Activated gamma-delta T cell treated with anti-CD3 and anti-CD28 coated beads, Interleukin-2, amount 50 U/mL, for 16 hours (primary cell): ENCODE measurements at regions not wholly inside any gene's neighbourhood (a gene's known extent, or its start where the extent isn't known, plus 50 kb on each side); places are given as distances from the start of the nearest gene placed in this dataset.

ENCODE experiments used
- DNase-seq: peaks from one replicate; pipeline ENCODE4 v3.0.0-alpha.2; 2020; ENCODE audit warnings: low read depth

DNA sequence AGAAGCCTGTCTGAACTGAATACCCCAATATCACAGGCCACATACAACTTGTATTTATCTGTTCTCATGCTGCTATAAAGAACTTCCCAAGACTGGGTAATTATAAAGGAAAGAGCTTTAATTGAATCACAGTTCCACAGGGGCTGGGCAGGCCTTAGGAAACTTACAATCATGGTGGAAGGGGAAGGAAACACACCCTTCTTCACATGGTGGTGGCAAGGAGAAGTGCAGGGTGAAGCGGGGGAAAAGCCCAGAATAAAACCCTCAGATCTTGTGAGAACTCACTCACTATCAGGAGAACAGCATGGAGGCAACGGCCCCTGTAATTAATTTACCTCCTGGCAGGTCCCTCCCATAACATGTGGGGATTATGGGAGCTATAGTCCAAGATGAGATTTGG is 50.3 kb upstream of the FNDC1 start:
- no peak for DNase-seq

DNA sequence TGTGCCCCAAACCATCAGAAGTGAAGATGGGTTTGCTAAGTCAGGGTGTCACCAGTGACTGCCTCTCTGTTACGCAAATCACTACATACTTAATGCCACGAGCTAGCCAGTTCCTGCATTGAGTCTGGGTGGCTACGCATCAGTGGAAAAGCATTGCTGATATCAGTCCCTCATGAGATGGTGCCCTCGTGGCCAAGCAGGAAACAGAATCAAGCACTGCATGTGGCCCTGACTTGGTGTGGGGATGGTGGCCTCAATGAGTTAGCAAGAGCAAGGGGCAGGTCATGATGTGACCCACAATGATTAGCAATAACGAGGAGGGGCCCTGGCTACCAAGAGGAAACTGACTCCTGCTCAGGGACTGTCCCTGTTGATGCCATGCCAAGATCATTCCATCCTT is 51.6 kb upstream of the FNDC1 start:
- no peak for DNase-seq

DNA sequence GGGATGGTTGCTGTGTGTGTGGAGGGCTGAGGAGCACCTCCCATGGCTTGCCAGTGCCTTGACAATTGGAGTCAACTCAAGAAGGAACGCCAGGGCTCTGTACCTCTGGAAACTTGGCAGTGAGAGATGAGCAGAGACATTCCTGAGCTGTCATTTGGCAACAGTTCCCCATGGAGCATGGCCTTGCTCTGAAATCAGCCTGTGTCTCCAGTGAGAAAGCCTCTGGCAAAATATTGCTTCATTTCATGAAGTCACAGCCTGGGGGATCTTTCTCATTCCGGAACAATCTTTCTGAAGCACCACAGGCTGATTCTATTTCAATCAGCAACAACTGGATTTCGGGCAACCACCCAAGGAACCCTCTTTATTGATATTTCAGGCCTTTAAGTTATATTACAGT is 52.2 kb upstream of the FNDC1 start:
- DNase-seq = no peak

DNA sequence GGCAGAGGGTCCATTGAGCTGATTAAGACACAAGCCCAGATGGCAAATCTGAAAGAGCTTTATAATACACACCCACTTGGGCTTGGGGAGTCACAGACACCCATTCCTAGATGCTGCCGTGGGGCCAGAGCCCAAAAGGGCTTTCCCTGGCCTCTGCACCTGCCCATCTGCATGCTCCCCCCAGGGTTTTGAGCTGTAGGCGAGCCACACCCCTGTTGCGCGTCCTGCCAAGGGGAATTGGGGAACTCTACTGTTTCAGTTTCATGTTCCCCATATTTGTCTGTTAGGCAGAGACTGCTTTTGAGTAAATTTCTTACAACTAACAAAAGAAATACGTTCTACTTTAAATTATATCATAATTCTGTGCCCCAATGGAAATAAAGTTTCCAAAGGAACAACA is 52.9 kb upstream of the FNDC1 start:
- no peak for DNase-seq

DNA sequence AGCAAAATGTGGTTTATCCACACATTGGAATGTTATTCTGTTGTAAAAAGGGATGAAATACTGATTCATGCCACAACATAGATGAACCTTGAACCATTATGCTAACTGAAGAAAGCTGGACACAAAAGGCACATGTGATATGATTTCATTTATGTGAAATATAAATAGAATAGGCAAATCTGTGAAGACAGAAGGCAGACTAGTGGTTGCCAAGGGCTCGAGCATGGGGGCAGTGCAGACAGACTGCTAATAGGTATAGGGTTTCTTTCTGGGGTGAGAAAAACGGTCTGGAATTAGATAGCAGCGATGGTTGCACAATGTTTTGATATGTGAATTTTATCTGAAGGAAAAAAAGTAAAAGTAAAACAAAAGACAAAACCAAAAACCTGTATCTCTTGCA is 54.6 kb upstream of the FNDC1 start:
- DNase-seq = no peak

DNA sequence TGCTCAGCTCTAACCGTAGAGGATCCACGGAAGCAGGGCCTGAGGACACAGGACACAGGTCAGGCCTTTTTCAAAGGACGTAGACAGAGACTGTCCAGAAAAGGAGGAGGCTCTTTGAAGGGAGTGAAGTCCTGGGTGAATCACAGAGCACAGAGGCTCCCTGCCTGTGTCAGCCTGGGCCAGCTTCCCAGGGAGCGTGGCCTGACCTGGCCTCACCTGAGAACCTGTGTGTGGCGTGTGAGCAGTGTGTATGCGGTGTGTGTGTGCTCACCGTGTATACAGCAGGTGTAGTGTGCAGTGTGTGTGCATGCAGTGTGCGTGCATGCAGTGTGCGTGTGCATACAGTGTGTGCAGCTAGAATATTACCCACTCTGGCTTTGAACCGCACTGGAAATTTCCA is 56.0 kb upstream of the FNDC1 start:
- no peak for DNase-seq

DNA sequence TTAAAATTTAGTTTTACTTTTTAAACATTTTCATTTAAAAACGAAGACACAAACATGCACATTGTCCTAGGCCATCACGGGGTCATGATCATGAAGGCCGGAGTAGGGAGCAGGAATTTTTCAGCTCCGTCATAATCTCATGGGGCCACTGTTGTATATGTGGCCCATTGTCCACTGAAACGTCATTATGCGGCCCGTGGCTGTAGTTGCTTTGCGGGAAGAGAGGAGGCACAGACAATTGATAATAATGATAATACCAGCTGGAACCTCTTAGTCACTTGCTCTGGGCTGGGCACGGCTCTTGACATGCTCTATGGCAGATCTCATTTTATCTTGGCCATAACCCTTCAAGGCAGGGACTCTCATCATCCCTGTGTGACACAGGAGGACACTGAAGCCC is 56.5 kb upstream of the FNDC1 start:
- DNase-seq = no peak

DNA sequence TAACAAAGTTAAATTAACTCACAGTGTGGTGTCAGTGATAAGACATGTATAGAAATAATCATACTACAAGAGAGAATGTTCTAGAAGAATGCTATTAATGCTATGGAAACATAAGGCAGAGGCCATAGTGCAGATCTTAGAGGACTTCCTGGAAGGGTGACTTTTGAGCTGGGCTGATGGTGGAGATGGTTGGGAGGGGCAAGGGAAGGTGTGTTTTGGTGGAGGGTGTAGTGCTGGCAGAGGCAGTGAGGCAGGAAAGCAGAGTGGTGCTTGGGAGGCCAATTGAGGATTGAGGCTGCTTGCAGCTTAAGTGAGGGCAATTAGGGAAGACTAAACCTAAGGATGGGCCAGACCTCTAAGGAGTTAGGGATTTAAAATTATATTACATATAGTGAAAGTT is 58.5 kb upstream of the FNDC1 start:
- DNase-seq = no peak

DNA sequence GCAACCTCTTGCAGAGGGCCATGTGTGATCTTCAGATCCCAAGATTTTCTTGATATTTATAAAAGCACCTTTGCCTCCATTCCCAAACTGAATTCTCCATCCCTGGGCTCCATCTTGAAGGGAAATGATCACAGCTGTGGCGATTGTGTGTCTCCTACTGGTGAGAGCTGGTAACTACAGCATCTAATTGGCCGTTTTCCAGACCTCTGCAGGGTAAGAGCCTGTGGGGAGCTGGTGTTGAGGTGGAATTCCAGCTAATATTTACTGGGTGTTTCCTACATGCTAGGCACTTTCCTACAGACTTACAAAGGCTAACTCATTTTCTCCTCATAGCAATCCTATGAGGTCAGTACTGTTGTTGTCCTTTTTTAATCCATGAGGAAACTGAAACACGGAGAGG is 59.2 kb upstream of the FNDC1 start:
- no peak for DNase-seq

DNA sequence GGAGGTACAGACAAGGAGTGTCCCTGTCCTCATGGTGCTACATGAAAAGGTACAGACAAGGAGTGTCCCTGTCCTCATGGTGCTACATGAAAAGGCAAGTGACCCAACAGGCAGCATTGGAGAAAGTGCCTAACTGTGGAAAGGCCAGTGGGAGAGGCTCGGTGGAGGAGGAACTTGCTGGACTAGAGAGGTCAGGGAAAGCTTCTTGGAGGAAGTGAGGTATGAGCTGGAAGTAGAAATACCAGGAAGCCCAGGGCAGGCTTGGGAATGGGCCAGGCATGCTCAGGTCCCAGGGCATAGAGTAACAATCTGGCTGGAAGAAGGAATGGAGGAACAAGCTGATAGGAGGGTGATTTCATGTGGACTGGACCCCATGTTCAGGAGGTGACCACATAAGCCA is 59.8 kb upstream of the FNDC1 start:
- no peak for DNase-seq

DNA sequence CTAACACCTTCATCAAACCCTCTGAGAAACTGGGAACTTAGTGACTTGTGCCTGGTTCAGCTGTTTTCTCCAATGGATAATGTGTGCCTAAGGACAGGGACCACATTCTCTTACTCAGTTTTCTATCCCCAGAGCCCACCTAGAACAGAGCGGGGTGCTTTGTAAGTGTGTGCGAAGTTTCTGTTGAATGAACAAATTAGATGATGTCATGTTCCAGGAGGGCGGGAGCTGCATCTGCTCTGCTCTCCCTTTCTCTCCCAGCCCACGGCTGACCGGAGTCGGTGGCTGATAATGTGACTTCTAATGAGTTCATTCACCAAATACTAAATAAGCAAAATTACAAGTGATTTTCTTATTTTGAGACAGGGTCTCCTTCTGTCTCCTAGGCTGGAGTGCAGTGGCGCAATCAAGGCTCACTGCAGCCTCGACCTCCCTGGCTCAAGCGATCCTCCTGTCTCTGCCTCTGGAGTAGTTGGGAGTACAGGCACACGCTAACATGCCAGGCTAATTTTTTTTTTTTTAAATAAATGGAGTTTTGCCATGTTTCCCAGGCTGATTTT is 60.7 kb upstream of the FNDC1 start:
- DNase-seq = no peak

DNA sequence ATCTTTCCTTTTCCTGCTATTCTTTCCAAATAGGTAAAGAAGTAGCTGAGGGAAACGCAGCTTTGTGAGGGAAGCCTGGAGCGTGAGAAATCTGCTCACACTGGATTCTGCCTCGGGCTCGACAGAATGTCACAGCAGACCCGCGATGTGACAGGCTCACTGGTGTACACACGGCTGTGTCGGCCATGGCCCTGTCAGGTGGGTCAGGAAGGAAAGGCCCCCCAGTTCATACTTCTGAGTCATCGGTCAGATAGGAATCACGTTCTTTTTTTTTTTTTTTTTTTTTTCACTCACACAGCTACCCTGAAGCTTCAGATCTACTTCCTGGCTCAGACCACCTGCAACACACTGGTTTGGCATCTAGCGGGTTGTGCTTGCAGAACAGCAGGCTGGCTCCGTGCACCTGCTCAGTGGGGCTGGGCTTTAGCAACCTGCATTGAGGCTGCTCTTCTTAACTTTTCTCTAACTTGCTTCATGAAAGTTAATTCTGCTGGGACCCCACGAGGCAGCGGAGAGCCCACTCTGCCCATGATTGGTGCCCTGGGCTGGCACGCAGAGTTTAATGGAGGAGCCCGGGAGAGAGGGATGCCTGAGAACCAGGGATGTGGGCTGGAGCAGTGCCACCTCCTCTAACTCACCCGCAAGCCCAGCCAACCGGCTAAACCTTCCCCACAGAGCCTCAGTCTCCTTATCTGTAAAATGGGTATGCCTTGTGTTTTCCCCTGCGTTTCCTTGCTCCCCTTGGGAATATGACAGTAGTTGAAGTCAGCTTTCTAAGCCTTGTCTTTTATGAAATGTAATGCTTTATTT is 61.5 kb upstream of the FNDC1 start:
- DNase-seq = peak; percentile 50

DNA sequence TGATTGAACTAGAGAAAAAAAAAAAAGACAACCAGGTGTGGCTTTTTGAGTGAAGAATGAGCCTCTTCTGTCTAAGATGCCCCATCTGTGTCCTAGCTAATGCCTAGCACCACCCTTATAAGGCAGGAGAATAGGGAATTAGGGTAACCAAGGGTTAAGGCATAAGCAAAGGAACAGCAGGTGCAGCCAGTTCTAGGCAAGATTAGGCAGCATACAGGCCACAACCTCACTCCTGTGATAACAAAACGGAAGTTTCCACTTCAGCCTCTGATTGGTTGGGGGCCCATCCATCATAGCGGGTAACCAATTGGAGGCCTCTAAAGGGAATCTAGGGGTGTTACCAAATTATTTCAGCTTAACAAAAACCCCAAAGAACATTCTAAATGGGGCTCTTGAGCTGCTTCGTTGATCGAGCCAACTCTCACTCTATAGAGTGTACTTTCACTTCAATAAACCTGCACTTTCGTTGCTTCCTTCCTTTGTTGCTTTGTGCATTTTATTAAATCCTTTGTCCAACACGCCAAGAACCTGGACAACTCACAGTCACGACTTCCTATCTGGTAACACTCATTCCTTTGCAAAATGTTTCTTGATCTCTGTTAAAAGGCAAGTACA is 61.9 kb upstream of the TAGAP start:
- DNase-seq = peak; percentile 89

DNA sequence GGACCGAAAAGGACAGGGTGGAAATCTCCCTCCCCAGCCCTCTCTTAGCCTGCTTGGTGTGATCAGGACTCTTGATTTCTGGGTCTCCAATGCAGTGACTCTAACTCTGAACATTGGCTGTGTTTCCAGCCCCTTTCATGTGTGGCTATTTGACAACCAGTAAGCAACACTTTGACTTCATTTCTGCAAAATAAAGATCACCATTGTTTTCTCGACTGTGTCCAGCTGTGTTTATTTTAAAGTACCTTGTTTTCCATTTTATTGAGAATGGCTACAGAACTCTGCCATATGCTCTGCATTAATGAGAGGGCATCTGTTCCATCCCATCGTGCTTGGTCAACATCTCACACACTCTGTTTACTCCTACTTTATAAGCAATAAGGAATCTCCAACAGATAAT is 60.9 kb upstream of the TAGAP start:
- no peak for DNase-seq

DNA sequence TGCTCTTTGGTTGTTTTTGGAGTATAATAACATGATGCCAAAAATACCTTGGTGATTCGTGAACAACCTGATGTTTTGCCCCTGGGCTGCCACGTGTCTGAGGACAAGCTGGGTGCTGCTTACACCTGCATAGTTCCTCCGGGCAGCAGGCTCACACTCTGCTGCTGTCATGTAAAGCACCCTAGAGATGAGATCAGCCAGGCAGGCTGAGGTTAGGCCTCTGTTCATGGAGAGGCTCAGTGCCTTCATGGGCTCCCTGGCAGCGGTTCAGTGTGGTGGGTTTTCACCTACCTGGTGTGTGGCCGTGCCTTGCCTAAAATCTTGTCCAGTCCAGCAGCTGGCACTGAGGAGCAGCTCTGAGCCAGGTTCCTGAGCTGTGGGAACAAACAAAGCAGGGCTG is 60.1 kb upstream of the TAGAP start:
- no peak for DNase-seq

DNA sequence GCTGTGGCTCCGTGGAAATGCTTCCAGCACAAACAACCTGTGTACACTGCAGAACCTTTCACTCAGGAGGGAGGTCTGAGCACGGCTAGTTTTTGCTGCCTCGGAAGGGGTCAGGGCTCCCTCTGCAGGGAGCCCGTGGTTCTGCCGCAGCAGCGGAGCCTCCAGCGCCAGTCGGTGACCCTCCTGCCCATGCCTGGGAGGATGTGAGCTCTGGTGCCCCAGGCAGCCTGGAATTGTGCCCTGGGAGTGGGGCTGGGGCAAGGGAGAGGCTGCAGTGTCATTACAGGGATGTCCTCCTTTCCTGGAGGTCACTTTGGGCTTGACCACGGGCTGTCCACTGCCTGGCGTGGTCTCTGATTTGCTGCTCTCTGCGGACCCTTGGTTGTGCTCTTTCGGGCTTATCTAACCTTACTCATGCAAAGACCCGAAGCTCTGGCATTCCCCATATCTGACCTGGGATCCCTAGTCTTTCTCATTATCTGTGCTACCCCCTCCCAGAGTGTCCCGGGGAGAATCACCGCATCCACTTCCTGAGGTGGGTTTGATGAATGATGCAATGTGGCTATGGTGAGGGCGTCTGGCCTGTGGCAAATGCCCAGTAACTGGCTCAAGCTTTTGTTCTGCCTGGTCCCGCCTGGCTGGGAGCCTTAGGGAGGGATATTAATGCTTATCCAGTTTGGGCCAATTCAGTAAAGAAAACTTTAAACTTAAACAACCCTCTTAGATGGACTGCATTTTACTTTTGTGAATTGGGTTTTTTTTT is 59.6 kb upstream of the TAGAP start:
- DNase-seq = peak; percentile 63

DNA sequence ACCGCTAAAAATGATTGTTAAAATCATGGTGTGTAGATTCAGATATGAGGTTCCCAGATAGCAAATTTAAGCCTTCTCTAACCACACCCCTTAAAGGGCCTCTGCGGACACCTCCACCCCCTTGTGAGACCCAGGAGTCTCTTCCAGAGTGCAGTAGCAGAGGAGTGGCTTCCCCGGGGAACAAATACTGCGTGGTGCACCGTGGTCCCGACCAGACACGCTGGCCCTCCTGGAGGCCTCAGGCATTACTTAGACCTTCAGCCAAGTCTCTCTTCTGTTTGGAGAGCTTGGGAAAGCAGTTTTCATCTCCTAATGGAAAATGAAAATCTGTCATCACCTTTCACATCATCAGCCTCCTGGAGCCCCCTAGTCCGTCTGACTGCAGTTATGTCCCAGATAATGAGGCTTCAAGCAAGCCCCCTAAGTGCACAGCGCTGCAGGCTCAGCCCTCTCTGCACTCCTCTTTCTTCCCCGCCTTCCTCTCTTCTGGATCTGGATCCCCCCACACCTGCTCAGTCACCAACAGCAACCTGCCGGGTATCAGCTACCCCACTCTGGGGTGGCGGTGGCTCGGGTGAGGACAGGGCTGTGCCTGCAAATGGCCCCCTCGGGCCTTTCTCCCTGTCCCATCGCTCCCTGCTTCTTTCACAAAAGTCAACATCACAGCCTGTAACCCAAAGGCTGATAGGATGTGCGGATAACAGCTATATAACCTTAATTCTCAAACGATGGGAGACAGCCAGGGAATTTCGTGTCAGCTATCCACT is 58.8 kb upstream of the TAGAP start:
- no peak for DNase-seq

DNA sequence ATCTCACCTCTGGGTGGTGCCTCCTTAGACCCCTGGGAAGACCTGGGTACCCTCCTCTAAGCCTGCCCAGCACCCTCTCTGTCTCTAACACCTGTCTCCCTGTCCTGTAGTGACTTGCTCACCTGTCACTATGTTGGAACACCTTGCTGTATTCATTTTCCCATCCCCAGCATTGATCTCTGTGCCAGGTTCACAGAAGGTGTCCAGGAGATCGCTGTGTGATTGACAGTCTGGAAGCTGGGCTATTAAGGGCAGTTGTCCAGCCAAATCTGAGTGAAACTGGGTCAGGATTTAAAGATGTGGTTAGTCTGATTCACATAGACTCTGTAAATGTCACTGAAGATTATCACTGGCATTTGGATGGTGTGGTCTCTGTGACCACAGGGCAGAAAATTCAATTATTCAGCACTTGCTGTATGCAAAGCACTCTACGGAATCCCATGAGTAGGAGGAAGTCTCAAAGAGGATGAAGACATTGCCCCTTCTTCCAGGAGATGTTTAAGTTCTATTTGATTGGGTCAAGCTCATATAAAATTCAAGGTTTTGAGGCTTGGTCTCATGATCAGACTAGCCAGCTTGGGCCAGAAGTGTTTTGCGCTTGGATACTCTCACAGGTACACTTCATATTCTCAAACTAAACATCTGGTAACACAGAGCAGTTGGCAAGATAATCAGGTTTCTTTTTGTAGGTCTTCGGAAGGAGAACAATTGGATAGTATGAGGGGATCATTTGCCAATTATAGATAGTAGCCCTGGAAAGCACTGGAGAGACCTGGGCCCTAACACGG is 57.8 kb upstream of the TAGAP start:
- DNase-seq = no peak

DNA sequence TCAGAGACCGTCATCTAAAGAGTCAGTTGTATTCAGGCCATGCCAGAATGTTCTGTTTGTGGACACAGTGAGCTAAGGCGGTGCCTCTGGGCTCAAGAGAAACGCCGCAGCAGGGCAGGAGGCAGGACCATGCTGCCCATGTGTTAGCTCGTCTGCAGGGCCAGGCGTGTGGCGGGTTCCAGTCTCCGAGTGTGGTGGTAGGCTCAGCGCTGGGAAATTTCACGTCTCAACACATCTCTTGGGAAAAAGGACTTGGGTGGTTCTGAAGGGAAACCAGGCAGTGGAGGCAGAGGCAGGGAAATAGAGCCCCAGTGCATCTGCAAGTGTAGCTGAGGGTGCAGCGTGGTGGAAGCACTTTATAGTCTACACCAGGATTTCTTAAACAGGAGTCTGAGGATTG is 56.9 kb upstream of the TAGAP start:
- no peak for DNase-seq

DNA sequence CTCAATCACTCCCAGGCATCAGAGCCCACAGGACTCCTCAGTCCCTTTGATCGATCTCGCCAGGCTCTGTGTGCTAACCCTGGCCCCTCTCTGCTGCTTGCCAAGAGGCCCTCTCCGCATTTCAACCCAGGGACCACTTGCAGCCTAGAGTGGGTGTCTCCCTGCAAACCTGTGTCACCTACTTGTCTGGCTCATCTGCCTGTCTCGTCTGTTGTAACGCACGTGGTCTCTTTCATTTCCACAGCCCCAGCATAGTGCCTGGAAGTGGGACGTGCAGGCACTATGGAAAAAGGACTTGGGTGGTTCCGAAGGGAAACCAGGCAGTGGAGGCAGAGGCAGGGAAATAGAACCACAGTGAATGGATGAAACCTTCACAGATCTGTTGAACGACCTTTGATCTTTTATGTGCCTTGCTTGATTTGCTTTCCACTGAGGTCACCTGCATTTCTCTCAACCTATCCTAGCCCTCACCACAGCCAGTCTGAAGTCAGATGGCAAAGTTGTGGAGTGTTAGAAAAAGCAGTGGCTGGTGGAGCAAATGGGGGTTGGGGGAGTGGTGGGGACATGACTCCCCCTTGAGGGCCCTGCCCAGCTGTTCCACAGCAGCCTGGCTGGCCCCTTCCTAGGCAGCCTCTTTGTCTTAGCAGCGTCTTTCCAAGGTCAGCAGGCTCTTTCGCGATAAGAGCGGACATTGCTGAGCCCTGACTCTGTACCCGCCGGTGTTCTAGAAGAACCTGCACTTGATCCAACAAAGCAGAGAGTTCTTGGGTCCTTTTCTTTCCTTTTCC is 55.8 kb upstream of the TAGAP start:
- DNase-seq = no peak

DNA sequence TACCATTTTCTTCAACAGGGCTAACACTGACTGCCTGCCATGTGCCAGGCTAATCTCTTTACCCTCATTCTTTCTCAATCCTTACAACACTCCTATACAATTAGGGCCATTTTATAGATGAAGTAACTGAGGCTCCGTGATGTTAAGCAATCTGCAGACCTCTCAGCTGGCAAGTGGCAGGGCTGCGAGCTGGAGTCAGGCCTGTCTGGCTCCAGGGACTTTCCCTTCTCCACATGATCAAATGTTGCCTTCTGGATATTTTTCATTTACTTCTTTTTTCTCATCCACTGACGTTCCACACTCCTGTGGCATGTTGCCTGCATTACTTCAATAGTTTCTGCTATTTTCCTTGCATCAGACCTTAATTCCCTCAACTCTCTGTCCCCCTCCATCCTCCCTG is 55.2 kb upstream of the TAGAP start:
- no peak for DNase-seq
